PC-9 (cell line): ENCODE measurements at regions not wholly inside any gene's neighbourhood (a gene's known extent, or its start where the extent isn't known, plus 50 kb on each side); places are given as distances from the start of the nearest gene placed in this dataset.

ENCODE experiments used
- BruUV-seq: library from RNA; stranded (reverse); fragments of 400-500 nt; replicated peaks from 2 replicates; lab custom pipeline; 2021; lab: Mats Ljungman, UMichigan
- CTCF ChIA-PET: fragments of 300-600 bp; sonication (Branson Sonifier 250); formaldehyde crosslinking; loops from one replicate; lab custom pipeline; 2022; ENCODE audit warnings: antibody characterized with exemption; lab: Charles Lee
- POLR2A ChIA-PET: fragments of 300-600 bp; sonication (Branson Sonifier 250); formaldehyde crosslinking; loops from one replicate; lab custom pipeline; 2022; ENCODE audit warnings: antibody characterized with exemption; ENCODE audit not compliant: unreplicated experiment; lab: Charles Lee
- DNase-seq, 2 experiments: peaks; one replicate each; pipeline versions ENCODE4 v3.0.0 to v3.0.0-alpha.2; 2015 to 2022; ENCODE audit warnings: mixed read lengths in 1 of 2
- H2AFZ ChIP-seq: fragments of 200-600 bp; sonication (generic); 2 replicates; pipeline ENCODE4 v1.8.1; 2017; ENCODE audit warnings: antibody characterized with exemption
- H3F3A ChIP-seq: fragments of 200-600 bp; sonication (generic); 2 replicates; pipeline ENCODE4 v1.8.1; 2017; ENCODE audit warnings: antibody characterized with exemption, mild to moderate bottlenecking, low read depth; ENCODE audit not compliant: insufficient read depth
- H3K27ac ChIP-seq: fragments of 200-600 bp; sonication (generic); 2 replicates; pipeline ENCODE4 v1.6.1; 2016; ENCODE audit warnings: mixed run types
- H3K27me3 ChIP-seq: fragments of 200-600 bp; sonication (generic); 2 replicates; pipeline ENCODE4 v1.6.1; 2016; ENCODE audit warnings: low read depth, mixed run types; ENCODE audit not compliant: insufficient read depth
- H3K36me3 ChIP-seq: fragments of 200-600 bp; sonication (generic); 2 replicates; pipeline ENCODE4 v1.6.1; 2016; ENCODE audit warnings: low read depth, mixed run types
- H3K4me1 ChIP-seq: fragments of 200-600 bp; sonication (generic); replicated peaks from 2 replicates; pipeline ENCODE4 v1.6.1; 2016; ENCODE audit warnings: mixed run types; ENCODE audit not compliant: insufficient read depth
- H3K4me2 ChIP-seq: fragments of 200-600 bp; sonication (generic); 2 replicates; pipeline ENCODE4 v1.6.1; 2017; ENCODE audit warnings: mixed run types
- H3K4me3 ChIP-seq: fragments of 200-600 bp; sonication (generic); 2 replicates; pipeline ENCODE4 v1.6.1; 2016; ENCODE audit warnings: mixed run types
- H3K79me2 ChIP-seq: fragments of 200-600 bp; sonication (generic); 2 replicates; pipeline ENCODE4 v1.6.1; 2017; ENCODE audit warnings: low read depth, mixed run types
- H3K9me2 ChIP-seq: fragments of 200-600 bp; sonication (generic); 2 replicates; pipeline ENCODE4 v1.8.1; 2017; ENCODE audit warnings: mild to moderate bottlenecking; ENCODE audit not compliant: insufficient read depth
- H3K9me3 ChIP-seq: fragments of 200-600 bp; sonication (generic); 2 replicates; pipeline ENCODE4 v1.8.1; 2016; ENCODE audit warnings: low read depth; ENCODE audit not compliant: insufficient read depth
- H4K20me1 ChIP-seq: fragments of 200-600 bp; sonication (generic); 2 replicates; pipeline ENCODE4 v1.8.1; 2017; ENCODE audit not compliant: insufficient read depth
- CTCF ChIP-seq: fragments of 200-600 bp; sonication (generic); conservative IDR thresholded peaks from 2 replicates; pipeline ENCODE4 v1.6.1; 2017; ENCODE audit warnings: mixed run types, antibody characterized with exemption, mild to moderate bottlenecking, moderate library complexity
- EZH2 ChIP-seq: fragments of 200-600 bp; sonication (generic); IDR thresholded peaks from 2 replicates; pipeline ENCODE4 v1.8.0; 2017; ENCODE audit warnings: antibody characterized with exemption, low read depth
- intact Hi-C: fragments of 100-400 bp; cut with micrococcal nuclease; formaldehyde crosslinking; loops from one replicate; pipeline ENCODE4 v1.10.0; 2022; ENCODE audit not compliant: unreplicated experiment

- Histone ChIP-seq H3K27me3 (no peaks in the 10 kb centered on the region), H3K27ac (peak overlapping the region; percentile 39), H3K4me3 (no peak overlapping the region), H3K79me2 (no peaks in the 10 kb centered on the region), H3K36me3 (no peaks in the 10 kb centered on the region), H4K20me1 (no peaks in the 10 kb centered on the region), H3K9me3 (0 out of 2 replicates have a peak, but pooled peaks cover 6% of the 10 kb centered on the region), H3K9me2 (no peaks in the 10 kb centered on the region), H3K4me2 (peak overlapping the region; percentile 43), H2AFZ (no peak overlapping the region), H3K4me1 (peaks cover 26% of the 10 kb centered on the region), H3F3A (peaks cover 6% of the 10 kb centered on the region; the same call in 1 of the 2 replicates)
- POLR2A ChIA-PET = interaction anchor here (0.7 kb wide), 1 partner anchor 181 kb away, joined by 3 read pairs; no protein-coding TSS in a partner anchor
- TF ChIP-seq EZH2 = no peak
- TF ChIP-seq CTCF = no peak
- BruUV-seq = no TSS peak
- CTCF ChIA-PET = interaction anchor here (0.9 kb wide), 1 partner anchor 295 kb away, joined by 3 read pairs; the partner anchor contains the start of gene ADRA1B
- DNase-seq = peak; percentile 54 to 68
- intact Hi-C loops = loop anchor here (2.0 kb wide), 1 partner anchor 38 kb away; no protein-coding TSS in a partner anchor
Measured at GRCh38 chr5:159620853-159621540, 290.7 kb upstream of the IL12B start.

GRCh38 chr5:159628703-159629102, 287.6 kb upstream of the ADRA1B start:
- BruUV-seq = no TSS peak
- Histone ChIP-seq H4K20me1 (no peaks in the 10 kb centered on the region), H3K4me3 (no peak overlapping the region), H3K27me3 (no peaks in the 10 kb centered on the region), H3K9me3 (no peaks in the 10 kb centered on the region; the same call in 1 of the 2 replicates), H3K36me3 (no peaks in the 10 kb centered on the region), H3K79me2 (no peaks in the 10 kb centered on the region), H3F3A (no peaks in the 10 kb centered on the region), H3K4me2 (no peak overlapping the region), H3K27ac (no peak overlapping the region), H3K9me2 (no peaks in the 10 kb centered on the region), H2AFZ (no peak overlapping the region), H3K4me1 (no peaks in the 10 kb centered on the region)
- CTCF ChIA-PET = no interaction called here
- TF ChIP-seq EZH2 = no peak
- TF ChIP-seq CTCF = no peak
- DNase-seq = no peak
- intact Hi-C loops = no loop called here
- POLR2A ChIA-PET = no interaction called here

GRCh38 chr5:159629158-159629557, 287.1 kb upstream of the ADRA1B start:
- no peak overlapping the region for H2AFZ ChIP-seq
- no peak overlapping the region for H3K4me3 ChIP-seq
- H3K4me2 ChIP-seq = no peak overlapping the region
- no peak for DNase-seq
- H3K79me2 ChIP-seq = no peaks in the 10 kb centered on the region
- no peaks in the 10 kb centered on the region for H3K36me3 ChIP-seq
- H3F3A ChIP-seq = no peaks in the 10 kb centered on the region
- intact Hi-C loops = no loop called here
- POLR2A ChIA-PET = no interaction called here
- H3K4me1 ChIP-seq = no peaks in the 10 kb centered on the region
- no peak overlapping the region for H3K27ac ChIP-seq
- no peaks in the 10 kb centered on the region for H4K20me1 ChIP-seq
- no peaks in the 10 kb centered on the region for H3K9me2 ChIP-seq
- CTCF ChIA-PET = no interaction called here
- no peaks in the 10 kb centered on the region for H3K27me3 ChIP-seq
- no TSS peak for BruUV-seq
- TF ChIP-seq EZH2 (no peak), CTCF (no peak)
- no peaks in the 10 kb centered on the region; the same call in 1 of the 2 replicates for H3K9me3 ChIP-seq
